K562 (cell line): ENCODE measurements at regions not wholly inside any gene's neighbourhood (a gene's known extent, or its start where the extent isn't known, plus 50 kb on each side); places are given as distances from the start of the nearest gene placed in this dataset.

Experiments used
- ATAC-seq: fragments of 200-7000 bp; cut with Tn5 transposase; 3 replicates; pipeline ENCODE4 v1.9.1; 2020; ENCODE audit warnings: moderate library complexity
- BruUV-seq: library from RNA; stranded (reverse); fragments of 400-500 nt; replicated peaks from 2 replicates; lab custom pipeline; 2021; lab: Mats Ljungman, UMichigan
- CTCF ChIA-PET: fragments of 300-600 bp; formaldehyde crosslinking; extraction: SDS; loops from one replicate; lab custom pipeline; 2021; ENCODE audit warnings: low intra/inter-chr PET ratio; lab: Yijun Ruan, JAX
- POLR2A ChIA-PET: fragments of 300-600, 350-650 bp; sonication (Branson Sonifier 250); formaldehyde crosslinking; extraction: SDS; loops from one replicate; lab custom pipeline; 2021; ENCODE audit warnings: antibody characterized with exemption, inconsistent platforms; lab: Yijun Ruan, JAX
- DNase-seq, 4 experiments: peaks; one replicate each; pipeline versions ENCODE4 v3.0.0 to v3.0.0-alpha.2; 2011 to 2018; ENCODE audit warnings: low spot score in 3 of 4, mixed read lengths in 3 of 4; ENCODE audit errors: extremely low read depth in 1 of 4
- FAIRE-seq: peaks from 2 replicates; lab custom pipeline; 2011; peaks lifted over from hg19 to GRCh38; lab: Jason Lieb, UNC
- H2AFZ ChIP-seq: 2 replicates; pipeline ENCODE4 v1.6.0; 2011; ENCODE audit warnings: low read depth, low read length, control low read depth, inconsistent platforms
- H3K27ac ChIP-seq: fragments of 200-600 bp; 3 replicates; pipeline ENCODE4 v1.8.0; 2011; ENCODE audit warnings: low read depth, mild to moderate bottlenecking, control low read depth, inconsistent platforms, low read length, moderate library complexity, mixed read lengths; ENCODE audit errors: extremely low read depth
- H3K27me3 ChIP-seq, 2 experiments: fragments of 300-600 bp in 1 of 2; 2 replicates in 1 of 2; 3 replicates in 1 of 2; pipeline versions ENCODE4 v1.6.0 to v1.8.0; 2011; ENCODE audit warnings: inconsistent platforms in 2 of 2, low read length in 2 of 2, mild to moderate bottlenecking in 1 of 2, mixed read lengths in 1 of 2, moderate library complexity in 1 of 2; ENCODE audit not compliant: control insufficient read depth in 2 of 2, insufficient read depth in 2 of 2
- H3K36me3 ChIP-seq: fragments of 300-600 bp; 3 replicates; pipeline ENCODE4 v1.8.0; 2011; ENCODE audit warnings: mild to moderate bottlenecking, low read length, inconsistent platforms; ENCODE audit not compliant: control insufficient read depth, insufficient read depth
- H3K4me1 ChIP-seq, 2 experiments: fragments of 200-600 bp in 1 of 2; replicated peaks in 1 of 2; 2 replicates in 1 of 2; 3 replicates in 1 of 2; pipeline versions ENCODE4 v1.5.1 to v1.8.0; 2011; ENCODE audit warnings: inconsistent platforms in 2 of 2, low read length in 2 of 2, mild to moderate bottlenecking in 1 of 2, mixed read lengths in 1 of 2, moderate library complexity in 1 of 2; ENCODE audit not compliant: control insufficient read depth in 2 of 2, insufficient read depth in 2 of 2
- H3K4me2 ChIP-seq: 2 replicates; pipeline ENCODE4 v1.6.1; 2011; ENCODE audit warnings: low read length, control low read depth, inconsistent platforms, mixed read lengths; ENCODE audit not compliant: insufficient read depth
- H3K4me3 ChIP-seq: fragments of 200-600 bp; sonication (generic), shearing (Covaris generic); 2 replicates; pipeline ENCODE4 v1.5.1; 2016; ENCODE audit warnings: control low read depth, inconsistent platforms
- H3K79me2 ChIP-seq: fragments of 200-600 bp; 3 replicates; pipeline ENCODE4 v1.8.0; 2011; ENCODE audit warnings: low read length, inconsistent platforms; ENCODE audit not compliant: control insufficient read depth, insufficient read depth
- H3K9ac ChIP-seq, 2 experiments: 2 replicates each; pipeline versions ENCODE4 v1.6.0 to v1.6.1; 2011; ENCODE audit warnings: low read depth in 2 of 2, low read length in 2 of 2, control low read depth in 1 of 2, inconsistent platforms in 1 of 2, mild to moderate bottlenecking in 1 of 2, mixed read lengths in 1 of 2; ENCODE audit not compliant: insufficient read depth in 1 of 2
- H3K9me1 ChIP-seq: one replicate; pipeline ENCODE4 v1.6.0; 2011; ENCODE audit warnings: inconsistent platforms, mild to moderate bottlenecking, low read length, moderate library complexity; ENCODE audit not compliant: control insufficient read depth, insufficient read depth
- H3K9me3 ChIP-seq: replicated peaks from 2 replicates; pipeline ENCODE4 v1.5.1; 2011; ENCODE audit warnings: low read depth, low read length, inconsistent platforms; ENCODE audit not compliant: control insufficient read depth, insufficient read depth
- H4K20me1 ChIP-seq: replicated peaks from 2 replicates; pipeline ENCODE4 v1.6.1; 2011; ENCODE audit warnings: low read length, inconsistent platforms, mixed read lengths; ENCODE audit not compliant: control insufficient read depth, insufficient read depth
- CREB1 ChIP-seq, 2 experiments: sonication (generic) in 1 of 2; formaldehyde crosslinking in 1 of 2; IDR thresholded peaks; 2 replicates each; pipeline versions ENCODE4 v1.6.1 to v1.8.0; 2012 to 2022; ENCODE audit warnings: inconsistent platforms in 1 of 2, mild to moderate bottlenecking in 1 of 2, missing genetic modification reagents in 1 of 2, moderate library complexity in 1 of 2
- MCM7 ChIP-seq, 2 experiments: fragments of 450-650 bp; IDR thresholded peaks; 2 replicates each; pipeline ENCODE4 v1.6.1; 2016 to 2018
- MECOM ChIP-seq: fragments of 250-450 bp; sonication (Bioruptor Pico); IDR thresholded peaks from 2 replicates; pipeline ENCODE4 v1.8.0; 2022; ENCODE audit warnings: inconsistent platforms
- MYNN ChIP-seq, 2 experiments: sonication (generic); formaldehyde crosslinking in 1 of 2; IDR thresholded peaks; 2 replicates each; pipeline versions ENCODE4 v1.5.0 to v1.6.1; 2016 to 2020; ENCODE audit warnings: antibody characterized with exemption in 1 of 2, missing genetic modification reagents in 1 of 2
- NRF1 ChIP-seq, 2 experiments: fragments of 450-650 bp; IDR thresholded peaks in 1 of 2; conservative IDR thresholded peaks in 1 of 2; 2 replicates each; pipeline ENCODE4 v1.6.1; 2014; ENCODE audit warnings: mild to moderate bottlenecking in 2 of 2
- PTBP1 ChIP-seq: fragments of 200-400 bp; formaldehyde crosslinking; IDR thresholded peaks from 2 replicates; pipeline ENCODE4 v1.6.1; 2017; ENCODE audit warnings: low read depth, low read length
- PTRF ChIP-seq: fragments of 450-650 bp; IDR thresholded peaks from 2 replicates; pipeline ENCODE4 v1.6.1; 2016; ENCODE audit warnings: mild to moderate bottlenecking, missing genetic modification characterization, missing compliant biosample characterization
- SAFB2 ChIP-seq: fragments of 200-400 bp; formaldehyde crosslinking; IDR thresholded peaks from 2 replicates; pipeline ENCODE4 v1.6.1; 2018; ENCODE audit warnings: borderline replicate concordance, low read length, low read depth, moderate library complexity; ENCODE audit not compliant: severe bottlenecking
- STAG1 ChIP-seq: sonication (generic); formaldehyde crosslinking; IDR thresholded peaks from 2 replicates; pipeline ENCODE4 v1.5.0; 2020; ENCODE audit warnings: missing genetic modification reagents, borderline replicate concordance
- ZFP30 ChIP-seq: fragments of 250-450 bp; sonication (Bioruptor Pico); IDR thresholded peaks from 2 replicates; pipeline ENCODE4 v1.8.0; 2022; ENCODE audit warnings: moderate library complexity, mild to moderate bottlenecking, inconsistent platforms, borderline replicate concordance
- ZNF134 ChIP-seq: fragments of 250-450 bp; sonication (Bioruptor Pico); conservative IDR thresholded peaks from 2 replicates; pipeline ENCODE4 v1.4.0; 2020
- ZNF609 ChIP-seq: sonication (generic); formaldehyde crosslinking; IDR thresholded peaks from 2 replicates; pipeline ENCODE4 v1.8.1; 2023; ENCODE audit warnings: missing genetic modification reagents, mild to moderate bottlenecking, borderline replicate concordance
- in situ Hi-C: fragments of 300-500 bp; cut with MboI; formaldehyde crosslinking; loops from 4 replicates; pipeline ENCODE4 v1.15.0; 2018; ENCODE audit warnings: inconsistent platforms, mixed read lengths
- intact Hi-C: fragments of 100-400 bp; cut with micrococcal nuclease; formaldehyde crosslinking; loops from 2 replicates; pipeline ENCODE4 v1.14.2; 2022

GRCh38 chr4:62408454-62408853 is 1208.3 kb downstream of the ADGRL3 start:
- no peak overlapping the region for H3K4me2 ChIP-seq
- no peaks in the 10 kb centered on the region for H3K27me3 ChIP-seq
- H4K20me1 ChIP-seq = no peaks in the 10 kb centered on the region
- H3K4me1 ChIP-seq = no peaks in the 10 kb centered on the region
- H3K9me1 ChIP-seq = no peaks in the 10 kb centered on the region
- DNase-seq = no peak
- H3K4me3 ChIP-seq = no peak overlapping the region
- no peak overlapping the region for H2AFZ ChIP-seq
- no peak for FAIRE-seq
- H3K36me3 ChIP-seq = no peaks in the 10 kb centered on the region
- H3K79me2 ChIP-seq = no peaks in the 10 kb centered on the region
- no TSS peak for BruUV-seq
- H3K9ac ChIP-seq = no peak overlapping the region
- no peaks in the 10 kb centered on the region for H3K9me3 ChIP-seq
- CTCF ChIA-PET = no interaction called here
- TF ChIP-seq PTBP1 (no peak), ZNF609 (CRISPR knock-in tag) (no peak), STAG1 (no peak), MECOM (CRISPR knock-in tag) (no peak), ZFP30 (CRISPR knock-in tag) (no peak), MCM7 (IDR thresholded peaks at IDR 0.05) (no peak), ZNF134 (CRISPR knock-in tag) (no peak), PTRF (tag) (no peak), SAFB2 (no peak), CREB1 (IDR thresholded peaks at IDR 0.05) (no peak), CREB1 (CRISPR knock-in tag; IDR thresholded peaks at IDR 0.05) (no peak), MYNN (IDR thresholded peaks at IDR 0.05) (no peak), MYNN (CRISPR knock-in tag; IDR thresholded peaks at IDR 0.05) (no peak), NRF1 (conservative IDR thresholded peaks at IDR 0.05 in 1 of 2, IDR thresholded peaks at IDR 0.05 in 1 of 2) (no peak)
- TF ChIP-seq, all 486 proteins: peak for 0
- intact Hi-C loops (no loop called here), in situ Hi-C loops (no loop called here)
- no peak overlapping the region for H3K27ac ChIP-seq
- ATAC-seq = no peak
- POLR2A ChIA-PET = no interaction called here
